ENCODE measurements at regions not wholly inside any gene's neighbourhood (a gene's known extent, or its start where the extent isn't known, plus 50 kb on each side); places are given as distances from the start of the nearest gene placed in this dataset.

- peaks cover 8% of the 10 kb centered on the region; the same call in 1 of the 2 replicates for H3K27me3 Mint-ChIP-seq (ENCODE audit: low read depth)
- no peak overlapping the region for H2AK5ac ChIP-seq (ENCODE audit: insufficient read length, low read length)
- H3K79me2 ChIP-seq (ENCODE audit: insufficient read depth, low read length): no peaks in the 10 kb centered on the region
- H4K91ac ChIP-seq (ENCODE audit: insufficient read length, low read depth, low read length): no peak overlapping the region
- no peak overlapping the region for H2BK15ac ChIP-seq (ENCODE audit: low read depth, low read length)
- H3K27ac ChIP-seq (ENCODE audit: insufficient read length, low read depth, low read length): no peak overlapping the region
- H3K9me3 Mint-ChIP-seq: peaks cover 8 to 11% of the 10 kb centered on the region in 2 experiments
- H4K20me1 ChIP-seq (ENCODE audit: control insufficient read depth, insufficient read depth, insufficient read length): no peaks in the 10 kb centered on the region
- no peak for TF ChIP-seq CTCF (conservative IDR thresholded peaks at IDR 0.05)
- no peak for DNase-seq
- no peak overlapping the region for H2BK12ac ChIP-seq (ENCODE audit: insufficient read length, low read depth, low read length)
- peaks cover 0 to 3% (median under 1%) of the 10 kb centered on the region in 3 experiments; a peak in 5 of 7 replicates for H3K36me3 Mint-ChIP-seq (ENCODE audit: insufficient read depth in 1 of 3, low read depth in 3 of 3)
- H3K27ac Mint-ChIP-seq: peak overlapping the region in 2 of 3 experiments; percentile 21 to 92; a peak in 2 of 7 replicates
- no peak overlapping the region for H2BK5ac ChIP-seq (ENCODE audit: insufficient read length, low read length)
- no peak overlapping the region for H2AFZ ChIP-seq (ENCODE audit: low read length)
- H3K4me2 ChIP-seq (ENCODE audit: insufficient read depth, insufficient read length, low read length): no peak overlapping the region
- H3K4me1 ChIP-seq (ENCODE audit: insufficient read depth, low read length): peaks cover 4% of the 10 kb centered on the region; the same call in 1 of the 2 replicates
- no peaks in the 10 kb centered on the region for H3K79me1 ChIP-seq (ENCODE audit: insufficient read depth, low read depth, low read length, poor library complexity, severe bottlenecking)
- no peak overlapping the region for H4K8ac ChIP-seq (replicated peaks; ENCODE audit: insufficient read length, low read depth, low read length)
- peaks cover 23 to 34% of the 10 kb centered on the region in 2 experiments for H3K4me1 Mint-ChIP-seq
- no peak overlapping the region for H3T11ph ChIP-seq (ENCODE audit: low read length)
- H3K18ac ChIP-seq (ENCODE audit: insufficient read length, low read depth, low read length): no peak overlapping the region
- H3K23ac ChIP-seq (ENCODE audit: insufficient read length, low read depth, low read length): no peak overlapping the region
- H4K5ac ChIP-seq (ENCODE audit: insufficient read length, low read depth, low read length): no peak overlapping the region
- H3K27me3 ChIP-seq (ENCODE audit: insufficient read depth, low read length): no peaks in the 10 kb centered on the region
- H3K9me3 ChIP-seq (ENCODE audit: control insufficient read depth, low read depth, low read length): peaks cover 2% of the 10 kb centered on the region
- no peak overlapping the region for H3K4ac ChIP-seq (ENCODE audit: low read depth, low read length)
- H3K23me2 ChIP-seq (ENCODE audit: insufficient read length, low read depth, low read length, poor library complexity, severe bottlenecking): no peaks in the 10 kb centered on the region
- no CpG with 5 or more reads among the region's 2 CpGs for WGBS (ENCODE audit: extremely low coverage, insufficient read length, low lambda C conversion rate)
- H3K9ac ChIP-seq (ENCODE audit: extremely low read depth, insufficient read length, low read length): no peak overlapping the region
- no peak overlapping the region for H3K14ac ChIP-seq (ENCODE audit: insufficient read depth, low read length)
- H2BK20ac ChIP-seq (ENCODE audit: low read depth, low read length, poor library complexity, severe bottlenecking): no peak overlapping the region
- H2BK120ac ChIP-seq (ENCODE audit: low read depth, low read length, poor library complexity, severe bottlenecking): no peak overlapping the region
- H3K4me3 Mint-ChIP-seq: peak overlapping the region in 1 of 2 experiments; percentile 60; a peak in 2 of 5 replicates
- H3K56ac ChIP-seq (ENCODE audit: insufficient read length, low read depth, low read length): no peak overlapping the region
Observed at GRCh38 chr4:37540486-37540885, 145.7 kb downstream of the RELL1 start.

All from H9 (cell line).